GM10266 (cell line): ENCODE measurements at regions not wholly inside any gene's neighbourhood (a gene's known extent, or its start where the extent isn't known, plus 50 kb on each side); places are given as distances from the start of the nearest gene placed in this dataset.

ENCODE experiments used
- DNase-seq: peaks from one replicate; pipeline ENCODE4 v3.0.0; 2012; ENCODE audit errors: extremely low spot score
- CTCF ChIP-seq: IDR thresholded peaks from 2 replicates; pipeline ENCODE4 v1.5.1; 2012; ENCODE audit warnings: mild to moderate bottlenecking, low read depth; ENCODE audit not compliant: control insufficient read depth, insufficient read depth; ENCODE audit errors: missing control alignments

- no peak for TF ChIP-seq CTCF
- DNase-seq: no peak
Measured at GRCh38 chr9:115397591-115398312, 279.8 kb upstream of the TNC start.

GRCh38 chr9:115398313-115398650 lies 280.3 kb upstream of the TNC start:
- no peak for DNase-seq
- TF ChIP-seq CTCF: no peak

GRCh38 chr9:115398996-115399395 lies 281.0 kb upstream of the TNC start:
- TF ChIP-seq CTCF: no peak
- DNase-seq: no peak

- no peak for TF ChIP-seq CTCF
- no peak for DNase-seq
Measured at GRCh38 chr9:115400796-115401195, 282.8 kb upstream of the TNC start.

- DNase-seq: no peak
- no peak for TF ChIP-seq CTCF
Measured at GRCh38 chr9:115401756-115402327, 283.9 kb upstream of the TNC start.

- TF ChIP-seq CTCF: no peak
- no peak for DNase-seq
Measured at GRCh38 chr9:115403753-115404152, 285.8 kb upstream of the TNC start.

GRCh38 chr9:115404311-115404710 lies 286.4 kb upstream of the TNC start:
- no peak for DNase-seq
- TF ChIP-seq CTCF: no peak
